OCI-LY1 (cell line): ENCODE measurements at regions not wholly inside any gene's neighbourhood (a gene's known extent, or its start where the extent isn't known, plus 50 kb on each side); places are given as distances from the start of the nearest gene placed in this dataset.

Experiments
- H2AFZ ChIP-seq: fragments of 200-600 bp; sonication (generic), shearing (Covaris generic); 2 replicates; pipeline ENCODE4 v1.6.0; 2014; ENCODE audit warnings: antibody characterized with exemption, mild to moderate bottlenecking, low read length
- H3F3A ChIP-seq: fragments of 200-600 bp; sonication (generic), shearing (Covaris generic); 2 replicates; pipeline ENCODE4 v1.6.0; 2014; ENCODE audit warnings: mild to moderate bottlenecking, antibody characterized with exemption, low read length, moderate library complexity; ENCODE audit not compliant: insufficient read depth
- H3K27ac ChIP-seq: fragments of 200-600 bp; sonication (generic); 2 replicates; pipeline ENCODE4 v1.5.1; 2014; ENCODE audit warnings: low read length, mixed run types, mild to moderate bottlenecking, low read depth; ENCODE audit not compliant: poor library complexity, severe bottlenecking
- H3K27me3 ChIP-seq: fragments of 200-600 bp; sonication (generic); 2 replicates; pipeline ENCODE4 v1.6.0; 2014; ENCODE audit warnings: antibody characterized with exemption, mild to moderate bottlenecking, low read length, moderate library complexity; ENCODE audit not compliant: insufficient read depth
- H3K36me3 ChIP-seq: fragments of 200-600 bp; sonication (generic); 2 replicates; pipeline ENCODE4 v1.6.1; 2014; ENCODE audit warnings: mild to moderate bottlenecking, antibody characterized with exemption, low read length, moderate library complexity, mixed read lengths; ENCODE audit not compliant: insufficient read depth
- H3K4me1 ChIP-seq: fragments of 200-600 bp; sonication (generic); 2 replicates; pipeline ENCODE4 v1.5.1; 2014; ENCODE audit warnings: mild to moderate bottlenecking, low read length, moderate library complexity; ENCODE audit not compliant: insufficient read depth, severe bottlenecking
- H3K4me2 ChIP-seq: fragments of 200-600 bp; sonication (generic), shearing (Covaris generic); 2 replicates; pipeline ENCODE4 v1.6.1; 2014; ENCODE audit warnings: low read length
- H3K4me3 ChIP-seq: fragments of 200-600 bp; sonication (generic); 2 replicates; pipeline ENCODE4 v1.5.1; 2014; ENCODE audit warnings: low read length, low read depth, mild to moderate bottlenecking, mixed read lengths; ENCODE audit not compliant: poor library complexity, severe bottlenecking
- H3K79me2 ChIP-seq: fragments of 200-600 bp; shearing (Covaris generic); 2 replicates; pipeline ENCODE4 v1.6.1; 2016; ENCODE audit warnings: mixed run types, low read length, mixed read lengths; ENCODE audit not compliant: insufficient read depth
- H3K9ac ChIP-seq: fragments of 200-600 bp; sonication (generic), shearing (Covaris generic); 2 replicates; pipeline ENCODE4 v1.6.1; 2014; ENCODE audit warnings: mild to moderate bottlenecking, low read length, mixed read lengths
- H3K9me2 ChIP-seq: fragments of 200-600 bp; sonication (generic), shearing (Covaris generic); 2 replicates; pipeline ENCODE4 v1.6.1; 2014; ENCODE audit warnings: low read depth, mild to moderate bottlenecking, low read length, mixed read lengths
- H3K9me3 ChIP-seq: fragments of 200-600 bp; shearing (Covaris generic); 2 replicates; pipeline ENCODE4 v1.6.1; 2014; ENCODE audit warnings: low read length, mixed read lengths
- H4K20me1 ChIP-seq: fragments of 200-600 bp; sonication (generic), shearing (Covaris generic); 2 replicates; pipeline ENCODE4 v1.6.0; 2016; ENCODE audit warnings: mild to moderate bottlenecking, low read length; ENCODE audit not compliant: insufficient read depth
- EZH2 ChIP-seq: fragments of 200-600 bp; sonication (generic), shearing (Covaris generic); IDR thresholded peaks from 2 replicates; pipeline ENCODE4 v1.8.0; 2017; ENCODE audit warnings: borderline replicate concordance, mixed run types, mild to moderate bottlenecking, antibody characterized with exemption, low read length, moderate library complexity, mixed read lengths
- TF ChIP-seq, protein P1 (sequence below): fragments of 200-600 bp; sonication (generic), shearing (Covaris generic); IDR thresholded peaks from 2 replicates; pipeline ENCODE4 v1.5.1; 2017; ENCODE audit warnings: mild to moderate bottlenecking, antibody characterized with exemption, low read length, moderate library complexity, mixed read lengths

DNA sequence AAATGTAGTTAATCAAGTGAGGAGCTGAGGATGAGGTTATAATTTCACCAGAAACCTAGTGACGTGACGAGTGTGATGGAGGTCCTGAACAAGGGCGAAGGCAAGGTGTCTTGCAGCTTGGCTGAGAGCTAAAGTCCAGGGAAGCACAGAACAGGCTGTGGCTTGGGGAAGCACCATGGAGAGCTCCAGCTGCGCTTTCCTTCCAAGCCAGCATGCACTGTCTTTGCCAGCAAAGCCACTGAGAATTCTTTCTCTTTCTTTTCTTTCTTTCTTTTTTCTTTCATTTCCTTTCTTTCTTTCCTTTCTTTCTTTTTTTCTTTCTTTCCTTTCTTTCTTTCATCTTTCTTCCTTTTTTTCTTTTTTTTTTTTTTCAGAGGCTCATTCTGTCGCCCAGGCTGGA is 239.3 kb downstream of the FBXO15 start:
- Histone ChIP-seq H3K9me3 (no peaks in the 10 kb centered on the region), H3F3A (no peaks in the 10 kb centered on the region), H4K20me1 (no peaks in the 10 kb centered on the region), H2AFZ (no peak overlapping the region), H3K4me2 (no peak overlapping the region), H3K27ac (no peak overlapping the region), H3K4me3 (no peak overlapping the region), H3K4me1 (no peaks in the 10 kb centered on the region), H3K9me2 (no peaks in the 10 kb centered on the region), H3K79me2 (no peaks in the 10 kb centered on the region), H3K27me3 (no peaks in the 10 kb centered on the region), H3K36me3 (no peaks in the 10 kb centered on the region), H3K9ac (no peak overlapping the region)
- TF ChIP-seq EZH2 = no peak
- TF ChIP-seq, protein P1, sequence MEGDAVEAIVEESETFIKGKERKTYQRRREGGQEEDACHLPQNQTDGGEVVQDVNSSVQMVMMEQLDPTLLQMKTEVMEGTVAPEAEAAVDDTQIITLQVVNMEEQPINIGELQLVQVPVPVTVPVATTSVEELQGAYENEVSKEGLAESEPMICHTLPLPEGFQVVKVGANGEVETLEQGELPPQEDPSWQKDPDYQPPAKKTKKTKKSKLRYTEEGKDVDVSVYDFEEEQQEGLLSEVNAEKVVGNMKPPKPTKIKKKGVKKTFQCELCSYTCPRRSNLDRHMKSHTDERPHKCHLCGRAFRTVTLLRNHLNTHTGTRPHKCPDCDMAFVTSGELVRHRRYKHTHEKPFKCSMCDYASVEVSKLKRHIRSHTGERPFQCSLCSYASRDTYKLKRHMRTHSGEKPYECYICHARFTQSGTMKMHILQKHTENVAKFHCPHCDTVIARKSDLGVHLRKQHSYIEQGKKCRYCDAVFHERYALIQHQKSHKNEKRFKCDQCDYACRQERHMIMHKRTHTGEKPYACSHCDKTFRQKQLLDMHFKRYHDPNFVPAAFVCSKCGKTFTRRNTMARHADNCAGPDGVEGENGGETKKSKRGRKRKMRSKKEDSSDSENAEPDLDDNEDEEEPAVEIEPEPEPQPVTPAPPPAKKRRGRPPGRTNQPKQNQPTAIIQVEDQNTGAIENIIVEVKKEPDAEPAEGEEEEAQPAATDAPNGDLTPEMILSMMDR = no peak

DNA sequence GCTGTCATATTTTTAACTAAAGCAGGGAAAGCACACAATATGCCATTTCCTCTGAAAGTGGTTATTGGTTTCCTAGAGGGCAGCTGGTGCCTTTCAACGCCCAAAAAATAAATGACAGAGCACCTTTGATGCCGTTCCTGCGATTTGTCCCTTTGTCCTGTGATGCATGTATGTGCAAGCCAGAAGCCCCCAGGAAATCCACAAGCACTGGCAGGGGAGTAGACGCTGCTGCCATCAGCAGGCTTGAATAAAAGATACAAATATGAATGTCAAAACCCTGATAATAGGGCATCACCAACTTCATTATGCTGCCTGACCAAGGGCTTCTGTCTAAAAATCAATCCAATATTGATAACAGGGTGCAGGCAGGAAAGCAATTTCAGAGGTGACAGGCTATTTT is 246.1 kb downstream of the FBXO15 start:
- Histone ChIP-seq H3K79me2 (no peaks in the 10 kb centered on the region), H3F3A (no peaks in the 10 kb centered on the region), H3K27me3 (no peaks in the 10 kb centered on the region), H3K27ac (no peak overlapping the region), H3K4me3 (no peak overlapping the region), H3K4me2 (no peak overlapping the region), H3K4me1 (no peaks in the 10 kb centered on the region), H3K9me3 (no peaks in the 10 kb centered on the region), H3K9ac (no peak overlapping the region), H2AFZ (no peak overlapping the region), H3K9me2 (no peaks in the 10 kb centered on the region), H4K20me1 (no peaks in the 10 kb centered on the region), H3K36me3 (no peaks in the 10 kb centered on the region)
- TF ChIP-seq, protein P1 = no peak
- no peak for TF ChIP-seq EZH2

DNA sequence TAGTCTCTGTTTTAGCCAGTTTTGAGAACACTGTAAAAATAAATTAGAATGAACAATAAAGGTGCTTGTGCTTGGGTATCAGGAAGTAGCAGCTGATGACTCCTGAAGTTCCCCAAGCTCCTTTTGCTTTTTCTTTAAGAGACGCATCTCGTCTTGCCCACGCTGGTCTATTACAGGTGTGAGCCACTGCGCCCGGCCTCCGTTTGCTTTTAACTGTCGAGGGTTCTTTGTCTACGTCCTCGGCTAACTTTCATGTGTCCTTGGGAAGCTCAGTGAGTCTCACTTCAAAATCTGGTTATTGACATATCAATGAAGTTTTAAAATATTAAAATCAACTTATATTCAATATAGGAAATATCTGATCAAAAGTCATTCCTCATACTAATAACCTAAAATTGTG is 246.5 kb downstream of the FBXO15 start:
- Histone ChIP-seq H2AFZ (no peak overlapping the region), H3K4me3 (no peak overlapping the region), H3K4me2 (no peak overlapping the region)

More for the DNA sequence above, 246.5 kb downstream of the FBXO15 start:
- TF ChIP-seq, protein P1 = no peak
- TF ChIP-seq EZH2 = no peak
- H3K4me1 ChIP-seq = no peaks in the 10 kb centered on the region
- H3K79me2 ChIP-seq = no peaks in the 10 kb centered on the region
- H3K9ac ChIP-seq = no peak overlapping the region
- H3K9me3 ChIP-seq = no peaks in the 10 kb centered on the region
- H4K20me1 ChIP-seq = no peaks in the 10 kb centered on the region
- no peaks in the 10 kb centered on the region for H3F3A ChIP-seq
- no peaks in the 10 kb centered on the region for H3K9me2 ChIP-seq
- no peaks in the 10 kb centered on the region for H3K36me3 ChIP-seq
- H3K27ac ChIP-seq = no peak overlapping the region
- H3K27me3 ChIP-seq = no peaks in the 10 kb centered on the region
